Left lung (tissue), 4 donors: ENCODE measurements at regions not wholly inside any gene's neighbourhood (a gene's known extent, or its start where the extent isn't known, plus 50 kb on each side); places are given as distances from the start of the nearest gene placed in this dataset.

Experiments
- ATAC-seq: fragments of 200-7000 bp; cut with Tn5 transposase; one replicate; pipeline ENCODE4 v1.9.1; 2020; ENCODE audit warnings: moderate library complexity
- DNase-seq, 4 donors: peaks; one replicate each; pipeline ENCODE4 v3.0.0-alpha.2; 2013 to 2020
- H3K27ac ChIP-seq, 2 donors: fragments of 200-600 bp; sonication (generic) in 1 of 2; one replicate each; pipeline versions ENCODE4 v1.5.0 to v1.8.0; 2020 to 2021
- H3K27me3 ChIP-seq, 2 donors: fragments of 200-600 bp; sonication (generic) in 1 of 2; one replicate each; pipeline versions ENCODE4 v1.5.0 to v1.8.0; 2020 to 2021
- H3K36me3 ChIP-seq, 2 donors: fragments of 200-600 bp; sonication (generic) in 1 of 2; one replicate each; pipeline versions ENCODE4 v1.5.0 to v1.8.0; 2020 to 2021
- H3K4me1 ChIP-seq, 2 donors: fragments of 200-600 bp; one replicate each; pipeline ENCODE4 v1.8.0; 2021
- H3K4me3 ChIP-seq, 2 donors: fragments of 200-600 bp; sonication (generic) in 1 of 2; one replicate each; pipeline versions ENCODE4 v1.5.0 to v1.8.0; 2020 to 2021; ENCODE audit warnings: mild to moderate bottlenecking in 1 of 2
- H3K9me3 ChIP-seq, 2 donors: fragments of 200-600 bp; sonication (generic) in 1 of 2; one replicate each; pipeline versions ENCODE4 v1.5.0 to v1.8.0; 2020 to 2021
- intact Hi-C, 2 donors: fragments of 100-400 bp; cut with DNase I; formaldehyde crosslinking; loops; one replicate each; pipeline versions ENCODE4 v1.11.2 to v1.14.2; 2022
- TF ChIP-seq, protein P1 (sequence below), 2 donors: fragments of 200-600 bp; sonication (generic) in 1 of 2; IDR thresholded peaks; one replicate each; pipeline versions ENCODE4 v1.5.0 to v1.8.0; 2021; ENCODE audit warnings: antibody characterized with exemption in 2 of 2
- donor health status: DM: no; HTN: yes; CAD: no.
- donor health status: DM: no; HTN: no; CAD: no.

- intact Hi-C loops = no loop called here
- peaks cover 0 to 4% of the 10 kb centered on the region in 2 donors for H3K27me3 ChIP-seq
- no peaks in the 10 kb centered on the region for H3K4me1 ChIP-seq
- TF ChIP-seq, protein P1, sequence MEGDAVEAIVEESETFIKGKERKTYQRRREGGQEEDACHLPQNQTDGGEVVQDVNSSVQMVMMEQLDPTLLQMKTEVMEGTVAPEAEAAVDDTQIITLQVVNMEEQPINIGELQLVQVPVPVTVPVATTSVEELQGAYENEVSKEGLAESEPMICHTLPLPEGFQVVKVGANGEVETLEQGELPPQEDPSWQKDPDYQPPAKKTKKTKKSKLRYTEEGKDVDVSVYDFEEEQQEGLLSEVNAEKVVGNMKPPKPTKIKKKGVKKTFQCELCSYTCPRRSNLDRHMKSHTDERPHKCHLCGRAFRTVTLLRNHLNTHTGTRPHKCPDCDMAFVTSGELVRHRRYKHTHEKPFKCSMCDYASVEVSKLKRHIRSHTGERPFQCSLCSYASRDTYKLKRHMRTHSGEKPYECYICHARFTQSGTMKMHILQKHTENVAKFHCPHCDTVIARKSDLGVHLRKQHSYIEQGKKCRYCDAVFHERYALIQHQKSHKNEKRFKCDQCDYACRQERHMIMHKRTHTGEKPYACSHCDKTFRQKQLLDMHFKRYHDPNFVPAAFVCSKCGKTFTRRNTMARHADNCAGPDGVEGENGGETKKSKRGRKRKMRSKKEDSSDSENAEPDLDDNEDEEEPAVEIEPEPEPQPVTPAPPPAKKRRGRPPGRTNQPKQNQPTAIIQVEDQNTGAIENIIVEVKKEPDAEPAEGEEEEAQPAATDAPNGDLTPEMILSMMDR (IDR thresholded peaks at IDR 0.05) = no peak
- peaks cover 0 to 4% of the 10 kb centered on the region in 2 donors for H3K9me3 ChIP-seq
- no peak overlapping the region for H3K4me3 ChIP-seq
- no peaks in the 10 kb centered on the region for H3K36me3 ChIP-seq
- no peak overlapping the region for H3K27ac ChIP-seq
- ATAC-seq (no peak), DNase-seq (no peak)
Measured at GRCh38 chr13:29683041-29683440, 87.6 kb upstream of the SLC7A1 start.

DNA sequence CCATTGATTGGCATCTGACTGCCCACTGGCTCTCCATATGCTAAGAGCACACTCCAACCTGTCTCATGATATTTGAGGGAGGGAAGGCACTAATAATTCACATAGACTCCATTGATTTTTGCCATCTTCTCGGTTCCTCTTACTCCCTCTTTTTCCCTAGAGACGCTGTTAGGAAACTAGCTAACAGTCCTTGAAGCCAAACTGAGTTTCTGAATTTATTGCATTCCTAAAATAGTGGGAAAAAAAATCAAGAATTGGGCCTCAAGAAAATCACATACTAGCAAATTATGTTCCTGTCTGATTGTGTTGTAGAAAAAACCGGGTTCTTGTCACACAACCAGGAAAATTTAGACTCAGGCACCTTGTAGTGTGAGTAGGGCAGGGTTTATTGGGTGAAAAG is 86.4 kb upstream of the SLC7A1 start:
- Histone ChIP-seq H3K4me3 (no peak overlapping the region), H3K9me3 (peaks cover 0 to 4% of the 10 kb centered on the region in 2 donors), H3K4me1 (no peaks in the 10 kb centered on the region), H3K27me3 (peaks cover 0 to 4% of the 10 kb centered on the region in 2 donors), H3K36me3 (no peaks in the 10 kb centered on the region), H3K27ac (no peak overlapping the region)
- no peak for ATAC-seq
- DNase-seq = no peak
- intact Hi-C loops = no loop called here
- TF ChIP-seq, protein P1 (IDR thresholded peaks at IDR 0.05) = no peak

- intact Hi-C loops = no loop called here
- ATAC-seq (peak; percentile 41), DNase-seq (peak in 1 of 4 donors; percentile 9)
- TF ChIP-seq, protein P1 (IDR thresholded peaks at IDR 0.05) = no peak
- Histone ChIP-seq H3K27me3 (peaks cover 0 to 4% of the 10 kb centered on the region in 2 donors), H3K36me3 (no peaks in the 10 kb centered on the region), H3K4me3 (no peak overlapping the region), H3K27ac (no peak overlapping the region), H3K9me3 (peaks cover 0 to 4% of the 10 kb centered on the region in 2 donors), H3K4me1 (no peaks in the 10 kb centered on the region)
Measured at GRCh38 chr13:29679396-29680053, 84.0 kb upstream of the SLC7A1 start.

DNA sequence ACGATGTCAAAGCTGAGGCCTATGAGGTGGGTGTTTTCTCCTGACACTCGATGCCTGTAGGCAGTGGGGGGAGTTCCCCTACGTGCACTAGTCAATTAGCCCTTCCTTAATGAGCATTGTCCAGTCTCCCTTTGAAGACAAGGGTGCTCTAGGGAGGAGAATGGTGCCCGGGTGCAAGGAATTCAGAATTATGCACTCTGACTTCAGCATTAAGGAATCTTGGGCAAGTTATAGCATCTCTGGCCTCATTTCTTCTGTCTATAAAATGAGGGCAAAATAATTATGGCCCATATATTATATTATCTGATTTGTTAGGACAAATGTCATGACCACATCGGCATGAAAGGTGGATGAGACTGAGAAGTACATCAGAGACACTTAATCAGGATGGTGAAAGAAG is 82.1 kb upstream of the SLC7A1 start:
- H3K36me3 ChIP-seq = no peaks in the 10 kb centered on the region
- H3K27ac ChIP-seq = no peak overlapping the region
- ATAC-seq (no peak), DNase-seq (no peak)
- no peaks in the 10 kb centered on the region for H3K9me3 ChIP-seq
- TF ChIP-seq, protein P1 (IDR thresholded peaks at IDR 0.05) = no peak
- peaks cover 0 to 4% of the 10 kb centered on the region in 2 donors for H3K27me3 ChIP-seq
- H3K4me3 ChIP-seq = no peak overlapping the region
- H3K4me1 ChIP-seq = no peaks in the 10 kb centered on the region
- intact Hi-C loops = no loop called here

GRCh38 chr13:29676941-29677452 is 81.5 kb upstream of the SLC7A1 start:
- DNase-seq (no peak), ATAC-seq (no peak)
- Histone ChIP-seq H3K36me3 (no peaks in the 10 kb centered on the region), H3K27me3 (peaks cover 0 to 4% of the 10 kb centered on the region in 2 donors), H3K4me3 (no peak overlapping the region), H3K9me3 (peaks cover 0 to 1% of the 10 kb centered on the region in 2 donors), H3K4me1 (no peaks in the 10 kb centered on the region), H3K27ac (no peak overlapping the region)
- TF ChIP-seq, protein P1 (IDR thresholded peaks at IDR 0.05) = no peak
- intact Hi-C loops = no loop called here
